ENCODE measurements at regions not wholly inside any gene's neighbourhood (a gene's known extent, or its start where the extent isn't known, plus 50 kb on each side); places are given as distances from the start of the nearest gene placed in this dataset.

DNA sequence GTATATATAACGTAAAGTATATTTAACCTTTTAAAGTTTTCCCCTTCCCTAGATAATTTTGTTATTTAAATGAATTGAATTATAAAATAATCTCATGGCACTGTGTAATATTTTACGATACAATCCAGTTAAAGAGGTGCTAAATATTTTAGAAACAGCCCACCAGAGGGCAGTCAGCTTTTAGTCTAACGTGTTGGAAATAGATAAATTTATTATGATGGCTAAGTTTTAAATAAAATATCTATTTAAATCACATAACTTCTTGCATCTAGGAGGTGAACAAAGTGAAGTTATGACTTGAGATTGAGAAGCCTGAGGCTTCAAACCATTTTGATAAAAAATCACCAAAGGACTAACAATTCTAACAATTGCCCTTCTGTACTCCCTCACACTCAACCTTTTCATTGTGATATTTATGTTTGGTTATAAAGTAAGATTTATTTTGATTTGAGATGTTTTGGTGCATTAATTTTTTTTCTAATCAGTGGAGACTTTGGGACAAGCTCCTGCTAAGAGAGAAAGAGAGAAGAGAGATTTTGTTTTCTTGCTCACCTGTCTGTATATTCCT lies 171.5 kb upstream of the SP4 start:
- H3K4me3 ChIP-seq (ENCODE audit: low read depth, low read length): no peak overlapping the region
- TF ChIP-seq, protein P1, sequence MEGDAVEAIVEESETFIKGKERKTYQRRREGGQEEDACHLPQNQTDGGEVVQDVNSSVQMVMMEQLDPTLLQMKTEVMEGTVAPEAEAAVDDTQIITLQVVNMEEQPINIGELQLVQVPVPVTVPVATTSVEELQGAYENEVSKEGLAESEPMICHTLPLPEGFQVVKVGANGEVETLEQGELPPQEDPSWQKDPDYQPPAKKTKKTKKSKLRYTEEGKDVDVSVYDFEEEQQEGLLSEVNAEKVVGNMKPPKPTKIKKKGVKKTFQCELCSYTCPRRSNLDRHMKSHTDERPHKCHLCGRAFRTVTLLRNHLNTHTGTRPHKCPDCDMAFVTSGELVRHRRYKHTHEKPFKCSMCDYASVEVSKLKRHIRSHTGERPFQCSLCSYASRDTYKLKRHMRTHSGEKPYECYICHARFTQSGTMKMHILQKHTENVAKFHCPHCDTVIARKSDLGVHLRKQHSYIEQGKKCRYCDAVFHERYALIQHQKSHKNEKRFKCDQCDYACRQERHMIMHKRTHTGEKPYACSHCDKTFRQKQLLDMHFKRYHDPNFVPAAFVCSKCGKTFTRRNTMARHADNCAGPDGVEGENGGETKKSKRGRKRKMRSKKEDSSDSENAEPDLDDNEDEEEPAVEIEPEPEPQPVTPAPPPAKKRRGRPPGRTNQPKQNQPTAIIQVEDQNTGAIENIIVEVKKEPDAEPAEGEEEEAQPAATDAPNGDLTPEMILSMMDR (conservative IDR thresholded peaks at IDR 0.05; ENCODE audit: low read depth, low read length): peak; percentile 59
- no peak for DNase-seq (ENCODE audit: low read depth)

DNA sequence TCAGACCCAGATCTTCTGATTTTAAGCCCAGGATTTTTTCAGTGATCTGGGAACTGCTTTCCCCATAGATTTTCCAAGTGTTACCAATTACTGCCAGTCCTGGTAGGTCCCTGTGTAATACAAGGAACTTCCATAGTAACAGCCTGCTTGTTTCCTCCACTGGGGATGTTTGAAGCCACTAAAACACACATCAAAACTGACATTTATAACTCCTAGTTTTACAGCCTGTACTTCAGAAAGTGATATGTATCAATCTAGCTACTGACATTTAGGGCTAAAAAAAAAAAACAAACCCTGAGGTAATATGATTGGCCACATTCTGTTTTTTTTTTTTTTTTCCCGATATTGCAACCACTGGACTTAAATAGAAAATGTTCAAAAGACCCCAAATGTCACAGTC lies 166.9 kb upstream of the SP4 start:
- TF ChIP-seq, protein P1 (conservative IDR thresholded peaks at IDR 0.05; ENCODE audit: low read depth, low read length): no peak
- DNase-seq (ENCODE audit: low read depth): no peak
- no peak overlapping the region for H3K4me3 ChIP-seq (ENCODE audit: low read depth, low read length)

- DNase-seq (ENCODE audit: low read depth): no peak
- TF ChIP-seq, protein P1 (conservative IDR thresholded peaks at IDR 0.05; ENCODE audit: low read depth, low read length): peak; percentile 89
- no peak overlapping the region for H3K4me3 ChIP-seq (ENCODE audit: low read depth, low read length)
Observed at GRCh38 chr7:21261627-21262594, 166.0 kb upstream of the SP4 start.

DNA sequence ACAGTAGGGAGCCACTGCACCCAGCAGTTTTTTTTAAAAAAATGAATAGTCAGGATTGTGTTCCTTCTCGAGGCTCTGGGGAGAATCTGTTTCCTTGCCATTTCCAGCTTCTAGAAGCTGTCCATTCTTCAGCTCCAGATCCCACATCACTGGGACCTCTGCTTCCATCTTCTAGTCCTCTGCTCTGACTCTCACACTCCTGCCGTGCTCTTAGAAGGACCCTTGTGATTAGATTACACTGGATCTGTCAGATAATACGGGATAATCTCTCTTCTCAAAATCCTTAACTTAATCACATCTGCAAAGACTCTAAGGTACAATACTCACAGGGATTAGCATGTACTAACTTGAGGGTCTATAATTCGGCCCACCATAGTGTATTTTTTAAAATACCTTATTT lies 158.9 kb upstream of the SP4 start:
- TF ChIP-seq, protein P1 (conservative IDR thresholded peaks at IDR 0.05; ENCODE audit: low read depth, low read length): no peak
- H3K4me3 ChIP-seq (ENCODE audit: low read depth, low read length): no peak overlapping the region
- no peak for DNase-seq (ENCODE audit: low read depth)

- TF ChIP-seq, protein P1 (conservative IDR thresholded peaks at IDR 0.05; ENCODE audit: low read depth, low read length): no peak
- no peak overlapping the region for H3K4me3 ChIP-seq (ENCODE audit: low read depth, low read length)
- no peak for DNase-seq (ENCODE audit: low read depth)
Observed at GRCh38 chr7:21276471-21277035, 151.3 kb upstream of the SP4 start.

- TF ChIP-seq, protein P1 (conservative IDR thresholded peaks at IDR 0.05; ENCODE audit: low read depth, low read length): no peak
- DNase-seq (ENCODE audit: low read depth): no peak
- H3K4me3 ChIP-seq (ENCODE audit: low read depth, low read length): no peak overlapping the region
Observed at GRCh38 chr7:21278944-21279343, 148.9 kb upstream of the SP4 start.
